GM18870 (cell line): ENCODE measurements at regions not wholly inside any gene's neighbourhood (a gene's known extent, or its start where the extent isn't known, plus 50 kb on each side); places are given as distances from the start of the nearest gene placed in this dataset.
"Not testable (repeated sequence)": the region's sequence is repeated elsewhere in the genome, so short reads cannot be mapped to it uniquely, and the experiment has no call there.

Source experiments
- ATAC-seq: cut with Tn5 transposase; IDR thresholded peaks from one replicate; pipeline ENCODE4 v1.9.1; 2021; ENCODE audit warnings: moderate library complexity; ENCODE audit not compliant: unreplicated experiment

DNA sequence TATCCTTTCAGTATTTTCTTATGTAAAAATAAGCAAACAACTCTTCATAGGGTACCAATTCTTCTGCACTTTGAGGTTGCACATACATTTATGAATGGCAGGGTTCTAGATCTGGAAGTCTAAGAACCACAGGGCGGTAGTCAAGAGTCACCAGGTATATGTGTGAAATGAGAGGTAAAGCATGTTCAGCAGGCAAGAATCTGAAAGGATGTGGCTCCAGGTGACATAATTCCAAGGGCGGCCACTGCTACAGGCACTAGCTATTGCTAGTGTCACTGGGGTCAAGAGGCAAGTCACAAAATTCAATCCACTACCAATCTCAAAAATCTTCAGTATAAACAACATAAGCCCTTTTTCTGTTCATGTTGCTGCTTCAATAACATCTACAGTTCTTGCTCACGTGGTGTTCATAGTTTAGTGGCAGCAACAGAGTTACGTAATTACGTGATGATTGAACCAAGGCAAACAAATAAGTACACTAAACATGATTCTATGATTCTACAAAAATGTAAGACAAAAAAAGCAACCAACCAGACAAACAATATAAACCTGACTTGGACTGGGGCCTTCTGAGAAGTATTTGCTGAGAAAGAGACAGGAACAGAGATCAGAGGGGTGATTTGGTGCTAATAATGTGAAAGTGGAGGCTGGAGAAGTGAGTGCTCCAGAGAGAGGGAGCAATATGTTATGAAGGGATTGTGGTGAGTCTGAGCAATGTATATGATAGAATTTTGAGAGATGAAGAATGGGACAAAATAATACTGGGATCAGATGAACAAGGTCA lies 101.7 kb downstream of the NAA11 start:
- no peak for ATAC-seq

DNA sequence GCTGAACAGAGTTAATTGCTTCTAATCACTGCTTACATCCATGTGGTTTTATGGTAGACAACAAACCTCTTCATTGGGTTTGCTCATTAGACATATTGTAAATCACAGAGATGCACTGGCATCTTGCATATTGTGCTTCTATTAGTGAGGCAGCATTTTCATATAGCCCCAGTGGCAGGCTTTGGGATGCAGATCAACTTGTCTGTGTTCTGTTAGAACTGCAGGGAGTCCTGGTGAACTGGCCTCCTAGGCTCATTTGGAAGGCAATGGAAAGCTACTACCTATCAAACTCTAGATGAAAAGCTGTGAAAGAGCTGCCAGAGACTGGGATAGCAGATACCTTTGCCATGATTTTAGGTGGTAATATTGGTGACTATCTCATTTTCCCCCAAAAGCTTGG lies 108.8 kb downstream of the NAA11 start:
- ATAC-seq: no peak

DNA sequence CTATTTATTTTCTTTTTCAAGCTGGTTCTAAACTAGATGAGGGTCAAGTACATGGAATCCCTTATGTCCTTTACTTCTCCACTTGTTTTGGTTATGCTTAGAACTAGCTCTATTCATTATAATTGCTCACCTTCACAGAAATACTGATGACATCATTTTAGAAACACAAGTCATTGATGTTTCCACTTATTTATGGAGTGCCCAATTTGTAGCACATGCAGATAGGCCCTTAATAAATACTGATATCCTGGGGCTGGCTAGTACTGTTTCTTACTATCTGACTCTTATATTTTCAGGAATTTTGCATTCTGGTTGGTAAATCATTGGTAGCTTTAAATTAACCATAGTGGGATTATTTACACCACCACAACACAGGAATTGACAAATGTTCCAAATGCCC lies 112.2 kb downstream of the NAA11 start:
- no peak for ATAC-seq

DNA sequence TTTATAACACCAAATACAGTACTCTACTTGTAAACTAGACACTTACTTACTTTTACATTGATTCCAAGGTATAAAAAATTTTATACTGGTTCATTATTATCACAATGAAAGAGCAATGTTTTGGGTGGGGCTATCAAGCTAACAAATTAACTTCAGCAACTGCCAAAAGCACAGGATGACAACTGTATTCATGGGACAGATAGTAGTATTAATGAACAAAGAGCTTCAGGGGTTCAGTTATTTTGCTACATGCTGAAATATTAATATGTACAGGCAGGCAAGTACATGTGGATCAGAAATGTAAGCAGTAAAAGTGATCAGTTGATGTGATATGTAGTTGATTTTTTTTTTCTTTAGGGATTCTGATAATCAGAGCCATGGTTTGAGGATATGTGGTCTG lies 112.9 kb downstream of the NAA11 start:
- ATAC-seq: no peak

DNA sequence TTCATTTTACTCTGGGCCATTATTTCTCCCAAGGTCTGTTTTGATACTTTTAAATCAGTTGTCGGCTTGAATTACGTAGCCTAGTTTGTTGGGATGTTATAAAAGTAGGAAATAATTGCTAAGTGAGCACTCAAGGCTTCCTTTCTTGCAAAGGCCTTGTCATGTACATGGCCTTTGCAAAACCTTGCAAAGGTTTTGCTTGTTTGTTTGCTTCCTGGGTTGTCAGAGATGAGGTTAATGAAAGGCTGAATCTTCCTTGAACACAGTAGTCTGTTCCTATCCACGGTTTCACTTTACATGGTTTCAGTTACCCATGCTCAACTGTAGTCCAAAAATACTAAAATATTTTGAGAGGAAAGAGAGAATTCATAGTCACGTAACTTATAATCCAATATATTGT lies 113.5 kb downstream of the NAA11 start:
- ATAC-seq: no peak

DNA sequence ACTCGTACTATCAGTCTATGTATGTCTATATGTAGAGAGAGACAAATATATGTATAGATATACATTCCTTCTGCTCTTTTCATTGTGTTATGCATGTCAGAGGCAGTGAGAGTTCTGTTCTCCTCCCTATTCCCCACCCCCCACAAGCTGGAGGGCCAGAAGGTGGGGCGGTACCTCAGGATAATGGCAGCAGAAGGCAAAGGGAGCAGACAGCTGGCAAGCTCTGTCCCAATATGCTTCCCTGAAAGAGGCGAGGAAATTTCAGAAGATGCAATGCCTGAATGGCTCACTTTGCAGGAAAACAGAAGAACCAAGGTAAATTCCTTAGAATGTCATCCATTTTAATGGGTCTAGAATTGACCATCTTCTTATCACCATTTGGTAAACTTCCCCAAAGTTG lies 114.4 kb downstream of the NAA11 start:
- no peak for ATAC-seq

DNA sequence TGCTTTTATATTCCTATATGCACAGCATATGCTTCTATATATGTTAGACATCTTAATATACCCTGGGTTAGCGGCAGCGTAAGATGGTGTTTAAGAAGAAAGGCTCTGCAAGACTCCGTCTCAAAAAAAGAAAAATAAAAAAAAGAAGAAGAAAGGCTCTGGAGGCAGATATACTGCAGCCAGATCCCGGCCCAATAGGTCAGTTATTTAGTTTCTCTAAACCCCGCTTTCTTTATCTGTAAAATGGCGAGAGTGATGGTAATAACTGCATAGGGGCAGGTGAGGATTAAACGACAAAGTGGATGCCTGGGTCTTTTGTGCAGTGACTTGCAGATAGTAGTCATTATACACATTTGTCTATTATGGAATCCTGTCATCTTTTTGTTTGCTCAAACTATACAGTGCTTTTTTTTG lies 115.2 kb downstream of the NAA11 start:
- no peak for ATAC-seq

DNA sequence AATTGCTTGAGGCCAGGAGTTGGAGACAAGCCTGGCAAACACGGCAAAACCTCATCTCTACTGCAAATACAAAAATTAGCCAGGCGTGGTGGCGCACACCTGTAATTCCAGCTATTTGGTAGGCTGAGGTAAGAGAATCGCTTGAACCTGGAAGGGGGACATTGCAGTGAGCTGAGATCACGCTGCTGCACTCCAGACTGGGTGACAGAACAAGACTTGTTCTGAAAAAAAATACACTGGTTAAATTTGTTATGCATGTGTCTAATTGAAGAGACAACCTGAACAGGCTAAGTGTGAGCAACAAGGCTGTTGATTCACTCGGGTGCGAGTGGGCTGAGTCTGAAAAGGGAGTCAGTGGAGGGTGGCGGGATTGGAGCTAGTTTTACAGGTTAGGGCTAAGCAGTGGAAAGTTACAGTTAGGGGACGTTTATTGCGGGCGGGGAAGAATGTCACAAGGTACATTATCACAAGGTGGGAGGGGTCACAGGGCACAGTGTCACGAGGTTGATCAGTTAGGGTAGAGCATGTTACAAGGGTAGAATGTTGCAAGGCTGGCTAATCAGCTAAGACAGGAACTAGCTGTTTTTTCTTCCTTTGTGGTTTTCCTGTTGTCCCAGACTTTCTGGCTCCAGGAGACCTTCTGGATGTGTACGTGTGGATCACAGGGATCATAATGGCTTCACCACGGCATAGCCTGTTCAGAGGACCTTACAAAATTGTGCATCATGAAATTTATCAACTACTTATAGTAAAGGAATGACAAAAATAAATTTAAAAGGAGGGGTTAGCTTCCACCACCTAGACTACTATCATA lies 115.8 kb downstream of the NAA11 start:
- ATAC-seq: no peak

DNA sequence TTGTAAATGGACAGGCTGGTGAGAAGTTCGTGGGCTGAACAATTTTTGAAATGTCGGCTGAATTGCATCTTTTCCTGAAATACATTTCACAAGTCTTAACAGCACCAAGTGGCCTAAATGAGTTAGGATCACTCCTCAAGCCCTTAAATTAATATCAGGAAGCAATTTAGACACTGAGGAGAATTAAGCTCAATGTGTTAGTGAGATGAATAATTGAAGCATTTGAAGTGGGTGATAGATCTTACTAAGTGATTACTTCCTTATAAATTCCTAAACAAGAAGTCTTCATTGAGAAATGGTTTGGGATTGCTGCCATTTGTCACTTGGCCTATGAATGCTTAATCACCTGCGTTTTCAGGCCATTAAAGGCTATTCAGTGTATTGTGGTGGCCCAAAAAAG lies 116.8 kb downstream of the NAA11 start:
- no peak for ATAC-seq

DNA sequence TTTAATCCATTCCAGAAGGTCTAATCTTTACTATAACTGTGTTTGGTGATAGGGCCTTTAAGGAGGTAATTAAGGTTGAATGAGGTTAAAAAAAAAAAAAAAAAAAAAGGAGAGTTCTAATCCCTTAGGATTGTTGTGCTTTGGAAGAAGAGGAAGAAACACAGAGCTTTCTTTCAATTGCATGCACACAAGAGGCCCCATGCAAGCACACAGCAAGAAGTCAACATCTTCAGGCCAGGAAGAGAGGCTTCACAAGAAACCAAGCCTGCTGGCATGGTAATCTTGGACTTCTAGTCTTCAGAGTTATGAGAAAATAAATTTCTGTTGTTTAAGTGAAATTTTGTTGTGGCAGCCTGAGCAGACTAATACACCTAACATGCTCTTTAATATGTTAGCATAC lies 118.6 kb downstream of the NAA11 start:
- no peak for ATAC-seq

DNA sequence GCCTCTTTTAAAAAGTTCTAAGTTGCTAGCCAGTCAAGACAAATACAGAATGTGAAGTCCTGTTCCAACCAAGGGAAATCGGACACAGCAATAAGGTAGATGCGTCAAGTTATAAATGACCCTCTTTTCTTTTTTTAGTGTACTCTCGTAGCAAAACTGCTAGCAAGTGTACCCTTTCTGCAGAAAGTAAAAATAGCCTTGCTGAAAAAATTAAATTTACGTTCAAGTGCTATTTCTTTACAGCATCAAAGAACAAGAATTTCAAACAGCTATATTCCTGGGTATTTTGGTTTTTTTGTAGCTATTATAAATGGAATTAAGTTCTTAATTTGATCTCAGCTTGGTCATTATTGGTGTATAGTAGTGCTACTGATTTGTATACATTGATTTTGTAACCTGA lies 119.2 kb downstream of the NAA11 start:
- ATAC-seq: no peak

DNA sequence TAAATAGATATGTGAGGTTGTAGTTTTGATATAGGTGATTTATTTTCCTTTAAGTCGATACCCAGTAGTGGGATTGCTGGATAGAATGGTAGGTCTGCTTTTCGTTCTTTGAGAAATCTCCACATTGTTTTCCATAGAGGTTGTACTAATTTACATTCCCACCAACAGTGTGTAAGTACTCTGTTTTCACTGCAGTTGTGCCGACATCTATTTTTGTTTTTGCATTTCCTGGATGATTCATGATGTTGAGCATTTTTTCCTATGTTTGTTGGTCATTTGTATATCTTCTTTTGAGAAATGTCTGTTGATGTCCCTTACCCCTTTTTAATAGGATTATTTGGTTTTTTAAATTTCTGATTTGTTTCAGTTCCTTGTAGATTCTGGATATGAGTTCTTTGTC lies 120.7 kb downstream of the NAA11 start:
- no peak for ATAC-seq

DNA sequence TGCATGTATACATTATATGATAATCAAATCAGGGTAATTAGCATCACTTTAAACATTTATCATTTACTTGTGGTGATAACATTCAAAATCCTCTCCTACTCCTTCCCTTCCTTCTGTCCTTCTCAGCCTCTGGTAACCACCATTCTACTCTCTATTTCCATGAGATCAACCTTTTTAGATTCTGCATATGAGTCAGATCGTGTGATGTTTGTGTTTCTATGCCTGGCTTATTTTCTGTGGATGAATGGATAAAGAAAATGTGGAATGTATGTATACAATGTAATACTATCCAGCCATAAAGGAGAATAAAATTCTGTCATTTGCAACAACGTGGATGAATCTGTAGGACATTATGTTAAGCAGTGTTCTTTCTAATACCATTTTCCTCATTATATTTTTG lies 123.9 kb downstream of the NAA11 start:
- no peak for ATAC-seq

DNA sequence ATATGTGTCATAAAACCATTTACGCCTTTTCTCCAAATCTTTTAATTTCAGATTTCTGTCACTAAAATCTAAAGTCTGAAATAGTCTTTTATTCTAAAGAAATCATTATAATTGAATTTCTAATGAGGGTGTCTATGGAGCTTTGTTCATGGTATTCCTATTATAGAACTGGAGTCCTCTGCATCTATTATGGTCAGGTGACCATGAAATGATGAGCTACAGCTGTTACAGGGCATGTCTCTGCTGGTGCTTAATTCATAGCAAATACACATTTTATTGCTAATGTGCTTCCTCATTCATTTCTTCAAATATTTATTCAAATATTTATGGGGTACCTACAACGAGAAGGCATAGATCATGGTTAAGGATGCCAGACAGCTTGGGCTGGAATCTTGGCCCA lies 126.1 kb downstream of the NAA11 start:
- no peak for ATAC-seq

DNA sequence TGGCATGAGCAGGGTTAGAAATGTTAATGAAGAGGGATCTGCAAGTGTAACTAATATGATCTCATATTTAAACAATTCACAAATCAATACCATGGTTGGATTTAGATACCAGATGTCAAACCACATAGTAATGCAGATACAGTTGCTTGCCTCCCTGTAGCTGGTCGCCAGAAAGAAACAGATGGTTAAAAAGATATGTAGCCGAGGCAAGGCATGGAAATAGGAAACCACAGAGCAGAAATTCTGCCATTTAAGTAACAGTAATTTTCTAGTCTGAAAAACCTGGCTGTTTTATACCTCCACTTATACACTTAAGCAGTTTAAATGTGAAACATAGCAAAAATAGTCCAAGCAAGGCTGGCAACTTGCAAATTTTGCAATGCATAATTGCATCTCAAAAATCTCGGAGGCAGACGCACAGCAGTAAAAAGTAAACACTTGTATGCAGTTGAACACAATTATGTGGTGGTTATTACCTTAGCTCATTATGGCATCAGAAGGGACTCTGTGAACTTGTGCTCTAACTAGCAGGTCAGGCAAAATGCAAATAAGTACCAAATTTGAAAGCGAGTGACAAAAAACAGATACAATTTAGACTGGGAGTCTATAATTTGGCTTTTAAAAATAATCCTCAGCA lies 126.8 kb downstream of the NAA11 start:
- no peak for ATAC-seq

DNA sequence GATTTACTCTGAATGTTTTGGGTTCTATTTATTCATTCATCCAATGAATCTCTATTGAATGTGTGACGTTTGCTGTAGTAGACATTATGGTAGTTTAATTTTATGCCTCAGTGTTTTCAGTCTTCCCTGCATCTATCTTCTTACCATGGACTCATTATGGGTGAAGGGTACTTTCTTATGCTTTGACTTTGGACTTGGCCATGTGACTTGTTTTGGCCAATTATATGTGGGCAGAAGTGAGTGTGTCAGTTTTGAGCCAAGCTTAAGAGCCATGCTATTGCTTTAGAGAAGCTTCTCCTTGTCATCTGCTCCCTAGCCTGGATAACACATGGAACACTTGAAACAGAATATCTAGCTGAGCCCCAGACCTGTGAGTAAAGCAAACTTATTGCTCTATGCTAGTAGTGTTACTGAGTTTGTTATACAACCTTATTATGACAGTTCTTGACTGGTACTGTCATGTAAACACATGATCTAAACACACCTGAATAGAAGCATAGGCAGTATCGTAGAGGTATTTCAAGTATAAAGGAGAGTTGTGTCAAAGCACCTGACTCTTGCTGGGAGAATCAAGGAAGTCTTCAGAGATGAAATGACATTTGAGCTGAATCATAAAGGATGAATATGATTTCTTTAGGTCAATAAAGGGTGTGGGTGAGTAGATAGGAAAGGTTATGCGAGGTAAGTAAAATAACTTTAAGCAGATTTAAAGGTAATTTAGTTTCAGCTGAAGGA lies 128.4 kb downstream of the NAA11 start:
- no peak for ATAC-seq

DNA sequence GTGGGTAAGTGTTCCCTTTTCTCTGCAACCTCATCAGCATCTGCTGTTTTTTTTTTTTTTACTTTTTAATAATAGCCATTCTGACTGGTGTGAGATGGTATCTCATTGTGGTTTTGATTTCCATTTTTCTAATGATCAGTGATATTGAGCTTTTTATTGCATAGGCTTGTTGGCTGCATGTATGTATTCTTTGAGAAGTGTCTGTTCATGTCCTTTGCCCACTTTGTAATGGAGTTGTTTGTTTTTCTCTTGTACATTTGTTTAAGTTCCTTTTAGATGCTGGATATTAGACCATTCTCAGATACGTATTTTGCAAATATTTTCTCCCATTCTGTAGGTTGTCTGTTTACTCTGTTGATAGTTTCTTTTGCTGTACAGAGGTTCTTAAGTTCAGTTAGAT lies 134.6 kb downstream of the NAA11 start:
- ATAC-seq: not testable (repeated sequence)

DNA sequence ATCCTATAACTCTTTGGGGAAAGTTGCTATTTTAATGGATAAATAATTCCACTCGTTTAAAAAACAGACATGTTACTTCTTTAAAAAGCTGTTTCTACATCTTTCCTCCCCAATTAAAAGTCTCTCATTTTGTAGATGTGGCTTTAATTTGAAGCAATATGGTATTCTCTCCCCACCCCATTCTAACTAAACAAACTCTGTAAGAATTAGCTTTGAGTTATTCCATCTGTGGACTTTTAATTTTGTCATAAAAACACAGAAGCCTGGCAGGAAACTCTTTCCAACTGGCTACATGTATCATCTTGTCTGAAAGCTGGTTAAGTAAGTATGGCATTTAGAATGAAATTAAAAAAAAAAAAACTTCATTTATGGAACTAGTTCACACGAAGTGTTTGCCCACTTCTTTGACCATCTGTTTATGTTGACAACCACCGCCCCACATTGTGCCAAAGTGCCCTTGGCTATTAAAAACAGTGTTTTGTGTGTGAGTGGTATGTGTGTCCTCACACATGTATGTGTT lies 140.3 kb downstream of the NAA11 start:
- ATAC-seq: no peak

DNA sequence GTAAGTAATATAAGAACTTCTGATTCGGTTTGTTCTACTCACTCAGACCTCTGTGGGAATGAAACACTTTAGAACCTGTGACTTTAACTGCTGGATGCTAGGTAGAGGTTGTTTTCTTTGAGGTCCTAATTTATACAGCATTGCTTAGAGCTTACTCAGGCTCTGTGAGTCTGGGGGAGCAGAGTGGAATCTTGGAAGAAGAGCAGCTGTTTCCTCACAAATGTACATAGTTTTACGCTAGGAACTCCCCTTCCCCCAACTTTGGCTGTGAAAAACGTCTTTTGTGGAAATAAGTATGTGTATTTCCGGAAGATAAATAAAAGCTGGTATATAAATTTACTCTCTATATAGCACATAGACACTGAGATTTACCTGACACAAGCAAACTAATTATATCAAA lies 141.4 kb downstream of the NAA11 start:
- ATAC-seq: no peak

DNA sequence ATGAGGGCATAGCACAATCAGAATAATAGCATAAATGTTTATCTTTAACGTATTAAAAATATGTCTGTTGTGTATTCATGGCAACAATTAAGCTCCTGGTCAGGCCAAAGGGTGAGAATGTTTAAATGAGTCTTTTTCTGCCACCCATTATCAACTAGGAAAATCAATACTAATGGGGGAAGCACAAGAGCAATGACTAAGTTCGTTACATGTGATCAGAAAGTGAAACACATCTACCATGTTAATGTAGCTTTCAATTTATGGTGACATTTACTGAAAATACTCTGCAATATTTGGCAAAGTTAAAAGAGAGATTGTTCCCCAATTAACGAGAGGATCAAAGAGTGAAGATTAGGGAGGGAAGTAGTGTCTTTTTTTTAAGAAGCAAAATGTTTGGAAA lies 143.7 kb downstream of the NAA11 start:
- ATAC-seq: peak; percentile 51

DNA sequence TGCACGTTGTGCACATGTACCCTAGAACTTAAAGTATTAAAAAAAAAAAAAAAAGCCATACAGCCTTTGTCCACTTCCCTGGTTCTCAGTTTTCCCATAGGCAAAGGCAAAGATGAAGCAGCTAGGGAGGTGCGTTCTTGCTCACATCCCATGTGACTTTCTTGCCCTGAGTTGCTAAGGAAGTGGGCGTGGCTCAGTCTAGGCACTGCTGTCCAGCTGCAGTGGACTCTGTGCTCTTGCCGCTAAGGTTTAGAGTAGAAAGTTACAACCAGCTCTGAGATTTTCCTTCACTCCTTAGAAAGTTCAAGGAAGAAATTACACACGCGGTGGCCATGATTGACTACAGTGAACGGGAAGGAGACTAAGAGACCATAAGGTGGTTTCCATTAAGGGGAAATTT lies 144.7 kb downstream of the NAA11 start:
- ATAC-seq: no peak
